Amniotic epithelial cell (primary cell): ENCODE measurements at regions not wholly inside any gene's neighbourhood (a gene's known extent, or its start where the extent isn't known, plus 50 kb on each side); places are given as distances from the start of the nearest gene placed in this dataset.

Experiments
- DNase-seq: peaks from one replicate; pipeline ENCODE4 v3.0.0-alpha.2; 2010; ENCODE audit warnings: low read depth

- DNase-seq, result no peak
These were observed 118.5 kb upstream of the NKX1-1 start for GRCh38 chr4:1524761-1525160.

DNA sequence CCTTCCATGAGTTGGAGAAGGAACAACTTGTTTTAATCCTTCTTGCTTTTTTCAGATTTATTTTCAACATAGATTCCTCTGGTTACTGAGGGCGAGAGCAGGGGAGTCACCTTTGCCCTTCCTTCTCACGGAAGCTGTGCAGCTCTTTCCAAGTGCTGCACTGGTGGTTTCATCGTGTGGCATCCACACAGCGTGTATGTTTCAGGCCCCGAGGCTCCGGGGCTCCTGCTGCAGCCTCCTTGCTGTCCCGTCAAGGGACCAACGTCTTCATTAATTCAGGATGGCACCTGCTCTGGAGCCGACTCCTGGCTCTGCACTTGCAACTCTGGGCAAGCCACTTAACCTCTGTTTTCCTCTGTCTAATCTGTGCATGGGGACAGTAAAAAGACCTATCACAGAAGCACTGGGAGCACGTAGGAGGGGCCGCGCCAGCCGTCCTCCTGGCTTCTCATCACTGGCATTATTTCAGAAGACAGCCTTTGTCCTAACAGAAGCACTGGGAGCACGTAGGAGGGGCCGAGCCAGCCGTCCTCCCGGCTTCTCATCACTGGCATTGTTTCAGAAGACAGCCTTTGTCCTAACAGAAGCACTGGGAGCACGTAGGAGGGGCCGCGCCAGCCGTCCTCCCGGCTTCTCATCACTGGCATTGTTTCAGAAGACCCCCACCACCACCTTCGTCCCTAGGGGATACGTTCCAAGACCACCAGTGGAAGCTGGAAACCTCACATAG is 117.8 kb upstream of the NKX1-1 start:
- no peak for DNase-seq

DNA sequence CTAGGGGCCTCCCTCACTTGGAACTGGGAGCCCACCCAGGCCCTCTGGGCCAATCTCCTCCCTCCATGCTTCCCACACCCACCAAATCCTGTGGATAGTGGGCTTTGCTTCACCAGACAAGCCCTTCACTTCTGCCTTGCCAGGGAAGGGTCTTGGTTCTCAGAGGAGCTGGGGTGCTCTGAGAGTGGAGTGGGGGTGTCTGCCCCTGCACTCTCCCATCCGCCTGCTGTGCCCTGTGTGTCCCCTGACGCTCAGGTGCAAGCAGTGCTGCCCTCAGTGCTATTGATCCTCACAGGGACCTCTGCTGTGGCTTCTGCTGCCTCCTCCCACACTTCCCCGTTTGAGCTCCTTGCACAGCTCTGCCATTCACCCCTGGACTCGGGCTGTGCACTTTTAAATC is 117.3 kb upstream of the NKX1-1 start:
- no peak for DNase-seq

- DNase-seq, result no peak
These were observed 116.8 kb upstream of the NKX1-1 start for GRCh38 chr4:1523033-1523432.

DNA sequence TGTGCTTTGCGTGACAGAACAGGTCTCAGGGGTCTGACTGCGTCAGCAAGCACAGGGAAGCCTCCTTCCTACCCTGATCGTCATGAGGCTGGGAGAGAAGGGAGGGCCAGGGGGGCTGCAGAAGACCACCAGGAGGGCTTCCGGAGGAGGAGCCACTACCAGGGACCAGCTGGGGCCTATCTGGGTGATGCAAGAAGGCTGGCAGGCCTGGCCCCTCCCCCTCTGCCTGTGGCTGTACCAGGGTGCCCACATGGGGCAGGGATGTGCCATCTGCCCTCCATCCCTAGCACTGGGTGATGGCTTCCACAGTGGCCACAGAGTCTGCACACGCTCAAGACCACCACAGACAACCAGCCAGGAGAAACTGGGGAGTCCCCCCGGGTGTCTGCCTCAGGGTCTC is 116.4 kb upstream of the NKX1-1 start:
- no peak for DNase-seq

GRCh38 chr4:1521821-1522361 is 115.6 kb upstream of the NKX1-1 start:
- DNase-seq, result no peak

DNA sequence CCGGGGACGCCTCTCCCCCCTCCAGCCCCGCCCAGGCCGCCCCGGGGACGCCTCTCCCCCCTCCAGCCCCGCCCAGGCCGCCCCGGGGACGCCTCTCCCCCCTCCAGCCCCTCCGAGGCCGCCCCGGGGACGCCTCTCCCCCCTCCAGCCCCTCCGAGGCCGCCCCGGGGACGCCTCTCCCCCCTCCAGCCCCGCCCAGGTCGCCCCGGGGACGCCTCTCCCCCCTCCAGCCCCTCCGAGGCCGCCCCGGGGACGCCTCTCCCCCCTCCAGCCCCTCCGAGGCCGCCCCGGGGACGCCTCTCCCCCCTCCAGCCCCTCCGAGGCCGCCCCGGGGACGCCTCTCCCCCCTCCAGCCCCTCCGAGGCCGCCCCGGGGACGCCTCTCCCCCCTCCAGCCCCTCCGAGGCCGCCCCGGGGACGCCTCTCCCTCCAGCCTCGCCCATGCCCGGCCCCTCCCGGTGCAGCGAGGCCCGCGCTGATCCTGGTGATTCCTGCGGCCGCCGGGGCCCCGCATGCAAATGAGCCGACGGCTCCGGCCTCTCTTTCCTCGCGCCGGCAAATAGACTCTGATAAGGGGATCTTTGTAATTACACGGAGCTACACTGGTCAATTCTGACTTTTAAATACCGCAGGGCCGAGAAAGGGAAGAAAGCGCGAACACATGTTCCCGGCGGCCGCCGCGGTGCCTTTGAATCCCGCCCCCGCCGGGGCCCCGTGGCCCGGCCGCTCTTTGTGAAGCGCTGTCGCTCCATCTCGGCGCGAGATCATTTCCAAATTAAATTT is 114.7 kb upstream of the NKX1-1 start:
- peak; percentile 4 for DNase-seq

DNA sequence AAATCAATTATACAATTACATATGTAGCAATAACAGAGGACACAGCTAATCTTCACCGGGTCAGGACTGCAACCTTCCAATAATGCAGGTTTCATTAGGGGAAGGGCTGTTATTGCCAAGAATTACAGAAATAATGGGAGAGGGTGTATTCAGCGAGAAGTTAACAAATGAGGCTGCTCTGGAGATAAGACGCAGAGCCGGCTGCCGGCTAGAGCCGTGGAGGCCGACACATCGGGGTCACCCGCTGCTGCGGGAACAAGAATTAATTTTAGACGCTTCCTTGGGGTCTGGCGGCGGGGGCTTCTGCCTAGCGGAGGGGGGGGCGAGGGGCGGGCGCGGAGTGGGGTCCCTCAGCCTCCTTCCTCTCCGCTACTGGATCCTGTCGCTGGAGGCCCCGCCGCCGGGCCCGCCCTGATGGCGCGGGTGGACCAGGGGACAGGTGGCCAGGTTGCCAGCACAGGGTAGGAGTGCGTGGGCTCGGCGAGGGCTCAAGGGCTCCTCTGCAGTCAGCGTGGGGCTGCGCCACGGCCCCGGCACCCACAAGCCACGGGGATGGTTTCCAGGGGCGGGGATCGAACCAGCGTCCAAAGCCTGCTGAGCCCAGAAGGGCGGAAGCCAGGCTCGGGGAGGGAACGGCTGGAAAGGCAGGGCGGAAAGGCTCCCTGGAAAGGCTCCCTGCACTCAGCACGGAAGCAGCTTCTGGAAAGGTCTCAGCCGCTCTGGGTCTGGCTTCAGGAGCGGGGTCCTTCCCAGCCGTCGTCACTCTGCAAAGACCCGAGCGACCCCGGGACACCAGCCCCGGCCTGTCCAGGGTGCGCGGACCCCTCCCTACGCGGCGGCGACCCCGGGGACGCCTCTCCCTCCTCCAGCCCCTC is 113.8 kb upstream of the NKX1-1 start:
- no peak for DNase-seq

DNA sequence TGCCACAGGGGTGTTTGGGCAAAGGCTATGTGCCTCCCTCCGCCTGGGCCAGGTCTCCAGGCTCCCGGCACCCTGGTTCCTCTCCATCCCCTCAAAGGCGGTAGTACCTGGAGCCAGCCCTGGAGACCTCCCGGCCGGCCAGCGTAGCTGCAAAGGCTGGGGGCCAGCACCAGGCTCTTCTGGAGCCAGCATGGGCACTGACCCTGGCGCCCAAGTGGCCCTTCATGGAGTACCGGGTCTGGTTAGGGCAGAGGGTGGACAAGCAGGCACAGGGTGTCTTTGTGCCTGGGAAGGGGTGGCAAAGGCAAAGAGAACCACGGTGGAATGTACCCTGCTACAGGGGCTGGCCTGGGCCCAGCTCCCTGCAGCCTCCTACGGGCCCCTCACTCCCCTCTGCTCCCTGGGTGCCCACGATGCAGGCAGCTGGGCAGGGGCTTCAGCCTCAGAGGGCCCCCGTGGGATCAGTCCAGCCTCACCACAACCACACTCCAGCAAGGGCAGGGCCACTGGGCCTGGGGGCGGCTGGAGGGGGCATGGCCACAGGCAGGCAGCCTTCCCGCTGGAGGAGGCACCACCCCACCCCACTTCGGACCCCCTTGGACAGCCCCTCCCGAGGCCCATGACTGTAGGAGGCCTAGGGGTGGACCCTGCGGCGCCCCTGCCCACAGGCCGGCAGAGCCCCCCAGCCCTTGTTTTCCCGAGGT is 112.9 kb upstream of the NKX1-1 start:
- no peak for DNase-seq

GRCh38 chr4:1517592-1518411 is 111.6 kb upstream of the NKX1-1 start:
- no peak for DNase-seq

DNA sequence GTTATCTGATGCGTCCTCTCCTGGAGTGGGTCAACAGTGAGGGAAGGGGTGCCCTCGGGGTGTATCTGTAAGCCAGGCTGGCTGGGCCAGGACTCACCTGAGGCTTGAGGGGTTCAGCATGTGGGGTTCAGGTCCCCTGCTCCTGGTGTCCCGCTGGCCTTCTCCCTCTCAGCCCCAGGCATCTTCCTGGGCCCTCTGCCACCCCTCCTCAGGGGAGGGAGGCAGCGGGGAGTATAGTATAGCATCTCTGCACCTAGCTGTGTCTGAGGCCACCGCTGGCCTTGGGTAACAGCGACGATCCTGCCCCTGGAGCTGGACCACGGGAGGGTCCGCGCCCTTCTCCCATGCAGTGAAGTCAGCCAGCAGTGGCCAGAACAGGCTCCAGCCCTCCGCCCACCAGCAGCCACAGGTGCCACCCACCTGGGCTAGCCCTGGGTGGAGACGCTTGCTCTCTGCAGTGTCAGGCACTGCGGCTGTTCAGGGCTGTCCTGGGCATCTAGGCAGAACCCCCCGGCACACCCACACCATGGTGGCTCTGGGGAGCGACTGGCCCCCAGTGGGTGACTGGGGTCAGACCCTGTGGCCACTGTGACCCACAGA is 110.7 kb upstream of the NKX1-1 start:
- DNase-seq, result no peak

DNA sequence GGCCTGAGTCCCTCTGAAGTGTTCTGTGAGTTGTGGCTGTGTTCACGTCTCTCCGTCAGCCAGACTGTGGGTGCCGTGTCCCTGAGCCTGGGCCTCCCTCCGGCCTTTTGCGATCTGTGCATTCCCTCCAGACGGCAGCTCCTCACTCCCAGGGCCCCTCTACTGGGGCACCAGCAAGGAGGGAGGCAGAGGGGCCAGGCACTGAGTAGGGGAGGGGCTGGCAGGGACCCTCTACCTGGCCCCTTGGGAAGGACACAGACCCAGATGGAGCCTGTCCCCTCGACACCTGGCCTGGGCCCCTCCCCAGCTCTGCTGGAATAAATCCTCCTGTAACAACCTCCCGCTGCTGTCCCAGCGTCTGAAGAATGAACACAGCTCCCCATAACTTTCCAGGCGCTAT is 110.0 kb upstream of the NKX1-1 start:
- no peak for DNase-seq

DNA sequence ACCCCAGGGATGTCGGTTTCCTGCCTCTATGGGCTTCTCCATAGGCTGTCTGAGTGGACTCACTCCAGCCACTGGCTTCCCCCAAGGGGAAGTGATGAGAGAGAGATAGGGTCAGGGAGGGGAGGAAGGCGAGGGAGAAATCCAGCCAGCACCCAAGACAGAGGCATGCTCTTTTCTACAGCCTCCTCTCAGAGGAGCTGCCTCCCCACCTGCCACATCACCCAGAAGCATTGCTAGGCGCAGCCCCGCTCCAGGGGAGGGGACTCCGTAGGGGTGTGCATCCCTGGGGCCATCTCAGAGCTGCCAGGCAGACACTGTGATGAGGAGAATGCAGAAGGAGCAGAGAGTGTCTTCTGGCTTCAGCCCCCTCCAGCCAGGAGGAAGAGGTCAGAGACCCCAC is 109.5 kb upstream of the NKX1-1 start:
- DNase-seq, result no peak

GRCh38 chr4:1515156-1515555 is 108.9 kb upstream of the NKX1-1 start:
- no peak for DNase-seq

GRCh38 chr4:1514612-1515011 is 108.4 kb upstream of the NKX1-1 start:
- DNase-seq, result no peak

GRCh38 chr4:1513936-1514483 is 107.8 kb upstream of the NKX1-1 start:
- no peak for DNase-seq

DNA sequence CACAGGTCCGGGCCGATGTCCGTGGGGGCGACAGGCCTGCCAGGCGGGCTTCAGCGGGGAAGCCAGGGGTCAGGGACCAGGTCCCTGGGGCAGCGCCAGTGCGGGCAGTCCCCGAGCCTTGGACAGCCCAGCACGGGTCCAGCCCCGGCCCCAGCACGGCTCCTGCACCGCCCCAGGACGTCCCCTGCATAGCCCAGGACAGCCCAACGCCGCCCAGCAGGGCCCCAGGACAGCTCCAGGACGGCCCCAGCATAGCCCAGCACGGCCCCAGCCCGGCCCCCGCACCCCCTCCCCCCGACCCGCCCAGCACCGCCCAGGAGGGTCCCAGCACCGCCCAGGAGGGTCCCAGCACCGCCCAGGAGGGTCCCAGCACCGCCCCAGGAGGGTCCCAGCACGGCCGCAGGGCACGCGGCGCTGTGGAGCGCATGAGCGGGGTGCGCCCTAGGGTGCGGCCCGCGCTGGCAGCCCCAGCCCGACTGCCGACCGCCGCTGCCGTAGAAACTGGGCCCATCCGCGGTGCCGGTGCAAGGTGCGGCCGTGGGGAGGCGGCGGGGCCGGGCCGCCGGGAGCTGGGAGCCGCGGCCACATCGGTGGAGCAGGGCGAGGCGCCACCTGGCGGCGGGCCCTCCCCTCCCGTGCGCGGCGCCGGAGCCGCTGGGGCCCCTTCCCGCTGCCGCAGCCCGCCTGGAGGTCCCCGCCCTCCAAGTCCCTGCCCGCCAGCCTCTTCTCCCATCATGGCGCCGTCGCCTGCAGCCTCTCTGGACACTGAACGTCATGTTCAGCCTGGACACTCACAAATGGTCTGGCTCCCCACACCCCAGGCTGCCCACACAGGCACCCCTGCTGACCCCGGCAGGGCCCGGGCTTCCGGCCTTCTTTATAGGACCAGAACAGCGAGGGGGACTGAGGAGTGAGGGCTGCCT is 106.8 kb upstream of the NKX1-1 start:
- DNase-seq, result peak; percentile 5

DNA sequence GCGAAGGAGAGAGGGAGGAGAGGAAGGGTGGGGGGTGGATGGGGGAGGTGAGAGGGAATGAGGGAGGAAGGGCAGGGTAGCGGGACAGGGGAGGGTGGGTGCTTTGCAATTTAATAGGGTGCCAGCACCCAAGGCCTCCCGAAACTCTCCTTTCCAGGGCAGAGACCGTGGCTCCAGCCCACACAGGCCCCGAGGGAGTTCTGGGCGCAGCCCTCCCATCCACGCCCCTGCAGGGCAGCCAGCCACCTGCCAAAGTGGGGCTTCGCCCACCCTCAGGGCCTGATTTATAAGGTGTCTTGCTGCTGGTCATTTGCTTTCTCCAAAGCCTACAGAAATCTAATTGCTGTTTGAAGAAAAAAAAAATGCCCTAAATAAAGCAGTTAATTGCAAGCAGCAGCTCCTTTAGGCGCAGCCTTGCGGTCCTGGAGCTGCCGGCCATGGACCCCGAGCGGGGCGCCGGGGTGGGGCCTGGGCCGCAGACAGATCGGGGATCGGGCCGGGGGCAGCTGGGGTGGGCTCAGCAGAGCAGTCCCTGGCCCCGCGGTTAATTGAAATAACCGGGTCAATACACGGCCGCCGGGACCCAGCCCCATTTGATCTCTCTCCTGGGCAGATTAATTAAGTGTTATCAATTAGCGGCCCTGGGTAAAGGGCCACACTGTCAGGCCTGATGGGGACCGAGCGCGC is 106.0 kb upstream of the NKX1-1 start:
- no peak for DNase-seq
